ENCODE measurements at regions not wholly inside any gene's neighbourhood (a gene's known extent, or its start where the extent isn't known, plus 50 kb on each side); places are given as distances from the start of the nearest gene placed in this dataset.

GRCh38 chr5:89869346-89869745 is 540.2 kb downstream of the CETN3 start:
- TF ChIP-seq POLR2A (IDR thresholded peaks at IDR 0.05) (no peak), CTCF (IDR thresholded peaks at IDR 0.05) (no peak)
